CD14-positive monocyte (primary cell): ENCODE measurements at regions not wholly inside any gene's neighbourhood (a gene's known extent, or its start where the extent isn't known, plus 50 kb on each side); places are given as distances from the start of the nearest gene placed in this dataset.

ENCODE experiments used
- DNase-seq, 3 donors: peaks; one replicate each; pipeline ENCODE4 v3.0.0-alpha.2; 2011 to 2022
- H2AFZ ChIP-seq: 2 replicates; pipeline ENCODE4 v1.6.0; 2012; ENCODE audit warnings: mild to moderate bottlenecking, low read depth, low read length, inconsistent platforms; ENCODE audit not compliant: insufficient read depth, poor library complexity, severe bottlenecking
- H3K27ac ChIP-seq, 2 donors: 1 replicate in 1 of 2; 2 replicates in 1 of 2; pipeline ENCODE4 v1.5.1; 2012 to 2013; ENCODE audit warnings: low read length in 2 of 2, control low read depth in 1 of 2, inconsistent platforms in 1 of 2, low read depth in 1 of 2, mild to moderate bottlenecking in 1 of 2
- H3K27me3 ChIP-seq, 2 donors: one replicate each; pipeline versions ENCODE4 v1.6.0 to v1.6.1; 2011 to 2013; ENCODE audit warnings: low read length in 2 of 2; ENCODE audit not compliant: control insufficient read depth in 2 of 2, insufficient read depth in 2 of 2
- H3K36me3 ChIP-seq, 2 donors: replicated peaks in 1 of 2; 1 replicate in 1 of 2; 2 replicates in 1 of 2; pipeline versions ENCODE4 v1.5.1 to v1.6.1; 2012 to 2013; ENCODE audit warnings: low read length in 2 of 2, control low read depth in 1 of 2, inconsistent platforms in 1 of 2, mild to moderate bottlenecking in 1 of 2; ENCODE audit not compliant: insufficient read depth in 2 of 2, control insufficient read depth in 1 of 2
- H3K4me1 ChIP-seq, 2 donors: 1 replicate in 1 of 2; 2 replicates in 1 of 2; pipeline versions ENCODE4 v1.5.1 to v1.6.1; 2012 to 2013; ENCODE audit warnings: low read length in 2 of 2, control low read depth in 1 of 2, inconsistent platforms in 1 of 2, mild to moderate bottlenecking in 1 of 2, moderate library complexity in 1 of 2; ENCODE audit not compliant: insufficient read depth in 2 of 2, control insufficient read depth in 1 of 2
- H3K4me2 ChIP-seq: replicated peaks from 2 replicates; pipeline ENCODE3; 2012; ENCODE audit warnings: low read length, moderate library complexity, mild to moderate bottlenecking; ENCODE audit not compliant: poor library complexity, severe bottlenecking; ENCODE audit errors: extremely low read depth
- H3K4me3 ChIP-seq, 3 experiments: fragments of 200-600 bp in 1 of 3; sonication (generic) in 1 of 3; replicated peaks in 1 of 3; 1 replicate in 2 of 3; 2 replicates in 1 of 3; pipeline ENCODE4 v1.5.1; 2011 to 2013; ENCODE audit warnings: low read length in 3 of 3, mild to moderate bottlenecking in 3 of 3, control low read depth in 2 of 3, low read depth in 2 of 3, inconsistent platforms in 1 of 3, moderate library complexity in 1 of 3
- H3K79me2 ChIP-seq: 2 replicates; pipeline ENCODE4 v1.6.0; 2012; ENCODE audit warnings: mild to moderate bottlenecking, control low read depth, inconsistent platforms, low read length, moderate library complexity; ENCODE audit not compliant: insufficient read depth
- H3K9ac ChIP-seq: 2 replicates; pipeline ENCODE4 v1.6.0; 2017; ENCODE audit warnings: low read length, mild to moderate bottlenecking; ENCODE audit not compliant: insufficient read depth, poor library complexity, severe bottlenecking
- H3K9me3 ChIP-seq, 2 donors: replicated peaks in 1 of 2; 1 replicate in 1 of 2; 2 replicates in 1 of 2; pipeline versions ENCODE4 v1.5.1 to v1.6.1; 2012 to 2013; ENCODE audit warnings: low read length in 2 of 2, control low read depth in 1 of 2; ENCODE audit not compliant: control insufficient read depth in 1 of 2, insufficient read depth in 1 of 2
- H4K20me1 ChIP-seq: 2 replicates; pipeline ENCODE4 v1.6.0; 2012; ENCODE audit warnings: mild to moderate bottlenecking, low read length, control low read depth, moderate library complexity; ENCODE audit not compliant: insufficient read depth
- H3K27ac Mint-ChIP-seq, 7 donors: one replicate each; pipeline ENCODE4 v1.8.0; 2020; ENCODE audit warnings: mild to moderate bottlenecking in 7 of 7, mixed read lengths in 7 of 7, moderate library complexity in 6 of 7, inconsistent platforms in 2 of 7
- H3K27me3 Mint-ChIP-seq, 3 donors: one replicate each; pipeline ENCODE4 v1.8.0; 2021 to 2022; ENCODE audit warnings: low read depth in 3 of 3, mild to moderate bottlenecking in 3 of 3, mixed read lengths in 3 of 3, moderate library complexity in 3 of 3, inconsistent platforms in 1 of 3
- H3K36me3 Mint-ChIP-seq, 2 donors: one replicate each; pipeline ENCODE4 v1.8.0; 2020; ENCODE audit warnings: mixed read lengths in 2 of 2, inconsistent platforms in 1 of 2, mild to moderate bottlenecking in 1 of 2
- H3K4me1 Mint-ChIP-seq: one replicate; pipeline ENCODE4 v1.8.0; 2020; ENCODE audit warnings: mild to moderate bottlenecking, mixed read lengths
- H3K4me3 Mint-ChIP-seq, 2 donors: one replicate each; pipeline ENCODE4 v1.8.0; 2020; ENCODE audit warnings: mild to moderate bottlenecking in 2 of 2, mixed read lengths in 2 of 2, moderate library complexity in 1 of 2
- H3K9me3 Mint-ChIP-seq, 7 donors: one replicate each; pipeline ENCODE4 v1.8.0; 2020 to 2022; ENCODE audit warnings: mixed read lengths in 7 of 7, mild to moderate bottlenecking in 6 of 7, moderate library complexity in 6 of 7, inconsistent platforms in 2 of 7
- WGBS: methylation state at CpG from one replicate; pipeline ENCODE4 v1.1.5; 2013; ENCODE audit warnings: missing lambda C conversion rate; ENCODE audit not compliant: insufficient coverage; 5-methylcytosine and 5-hydroxymethylcytosine counted together
- intact Hi-C, 2 donors: fragments of 100-400 bp; cut with micrococcal nuclease; formaldehyde crosslinking; loops; one replicate each; pipeline versions ENCODE4 v1.15.0 to v1.15.1; 2023
- TF ChIP-seq, protein P1 (sequence below): fragments of 200-600 bp; IDR thresholded peaks from one replicate; pipeline ENCODE4 v1.8.0; 2022; ENCODE audit warnings: antibody characterized with exemption, mild to moderate bottlenecking

DNA sequence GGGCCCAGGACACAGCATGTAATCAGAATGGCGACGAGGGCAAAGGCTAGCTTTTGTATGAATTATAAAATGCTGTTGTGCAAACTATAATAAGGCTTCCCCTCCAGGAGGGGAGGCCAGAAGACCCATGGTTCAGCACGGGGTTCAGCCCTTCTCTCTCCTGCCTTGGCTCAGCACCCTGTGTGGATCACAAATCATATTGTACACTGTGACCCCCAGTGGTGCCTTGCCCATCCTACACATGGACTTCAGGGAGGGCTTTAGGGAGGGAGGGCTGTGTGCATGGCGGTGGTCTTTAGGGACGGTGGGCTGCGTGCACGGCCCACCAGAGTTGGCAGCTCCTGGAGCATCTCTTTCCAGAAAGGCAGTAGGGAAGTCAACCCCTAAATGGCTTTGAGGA, 120.8 kb upstream of the TNR start:
- H3K27me3 Mint-ChIP-seq, result peaks cover 0 to 7% (median 2%) of the 10 kb centered on the region in 3 donors

DNA sequence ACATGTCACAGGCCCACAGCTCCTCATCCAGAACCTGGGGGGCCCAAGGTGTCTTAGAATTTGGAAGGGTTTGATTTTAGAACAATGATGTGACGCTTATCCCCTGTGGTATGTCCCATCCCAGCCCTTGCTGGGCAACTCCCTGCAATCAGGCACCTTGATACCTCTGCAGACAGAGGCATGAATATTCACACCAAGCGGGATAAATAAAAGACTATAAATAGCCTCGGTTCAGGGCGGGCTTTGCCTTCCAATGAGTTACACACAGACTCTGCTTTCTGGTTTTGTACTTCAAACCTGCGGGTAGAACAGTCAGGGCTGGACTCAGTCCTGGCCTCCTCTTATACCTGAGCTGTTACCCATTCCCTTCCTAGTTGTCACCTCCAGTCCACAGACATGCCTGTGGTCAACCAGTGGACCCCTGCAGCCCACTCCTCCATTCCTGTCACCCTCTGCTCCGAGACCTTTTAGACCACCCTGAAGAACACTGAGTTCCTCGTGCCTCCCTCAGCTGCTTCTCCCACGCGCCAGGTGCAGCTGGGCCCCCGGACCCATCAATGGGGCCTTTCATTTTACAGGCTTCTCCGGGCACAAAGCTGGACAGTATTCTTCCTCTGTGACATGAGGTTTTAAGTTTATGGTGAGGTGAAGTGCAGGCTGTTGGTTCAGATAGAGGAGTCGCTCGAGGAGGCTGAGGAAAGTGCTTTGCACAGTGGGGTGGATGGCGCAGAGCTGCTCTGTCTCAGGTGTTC, 120.1 kb upstream of the TNR start:
- Histone ChIP-seq H3K9me3 (no peaks in the 10 kb centered on the region), H3K4me1 (no peaks in the 10 kb centered on the region), H3K27ac (no peak overlapping the region), H3K9ac (no peak overlapping the region), H2AFZ (no peak overlapping the region), H3K36me3 (no peaks in the 10 kb centered on the region), H3K4me3 (no peak overlapping the region), H4K20me1 (no peaks in the 10 kb centered on the region), H3K4me2 (no peak overlapping the region), H3K27me3 (no peaks in the 10 kb centered on the region), H3K79me2 (no peaks in the 10 kb centered on the region)
- WGBS, result 93% methylated on average over 14 of the region's 14 CpGs
- Mint-ChIP-seq H3K4me1 (no peaks in the 10 kb centered on the region), H3K27ac (no peak overlapping the region), H3K4me3 (peak overlapping the region in 1 of 2 donors; percentile 3), H3K9me3 (peaks cover 0 to 2% (median 0%) of the 10 kb centered on the region in 7 donors), H3K36me3 (no peaks in the 10 kb centered on the region), H3K27me3 (peaks cover 0 to 7% (median 2%) of the 10 kb centered on the region in 3 donors)
- TF ChIP-seq, protein P1, sequence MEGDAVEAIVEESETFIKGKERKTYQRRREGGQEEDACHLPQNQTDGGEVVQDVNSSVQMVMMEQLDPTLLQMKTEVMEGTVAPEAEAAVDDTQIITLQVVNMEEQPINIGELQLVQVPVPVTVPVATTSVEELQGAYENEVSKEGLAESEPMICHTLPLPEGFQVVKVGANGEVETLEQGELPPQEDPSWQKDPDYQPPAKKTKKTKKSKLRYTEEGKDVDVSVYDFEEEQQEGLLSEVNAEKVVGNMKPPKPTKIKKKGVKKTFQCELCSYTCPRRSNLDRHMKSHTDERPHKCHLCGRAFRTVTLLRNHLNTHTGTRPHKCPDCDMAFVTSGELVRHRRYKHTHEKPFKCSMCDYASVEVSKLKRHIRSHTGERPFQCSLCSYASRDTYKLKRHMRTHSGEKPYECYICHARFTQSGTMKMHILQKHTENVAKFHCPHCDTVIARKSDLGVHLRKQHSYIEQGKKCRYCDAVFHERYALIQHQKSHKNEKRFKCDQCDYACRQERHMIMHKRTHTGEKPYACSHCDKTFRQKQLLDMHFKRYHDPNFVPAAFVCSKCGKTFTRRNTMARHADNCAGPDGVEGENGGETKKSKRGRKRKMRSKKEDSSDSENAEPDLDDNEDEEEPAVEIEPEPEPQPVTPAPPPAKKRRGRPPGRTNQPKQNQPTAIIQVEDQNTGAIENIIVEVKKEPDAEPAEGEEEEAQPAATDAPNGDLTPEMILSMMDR, result no peak
- intact Hi-C loops, result no loop called here
- no peak for DNase-seq

More for the DNA sequence above, 120.8 kb upstream of the TNR start:
- no peak overlapping the region for H3K27ac ChIP-seq
- H4K20me1 ChIP-seq, result no peaks in the 10 kb centered on the region
- Mint-ChIP-seq H3K27ac (no peak overlapping the region), H3K4me3 (no peak overlapping the region), H3K9me3 (peaks cover 0 to 2% (median 0%) of the 10 kb centered on the region in 7 donors), H3K36me3 (no peaks in the 10 kb centered on the region), H3K4me1 (no peaks in the 10 kb centered on the region)
- TF ChIP-seq, protein P1, result no peak
- H3K4me3 ChIP-seq, result no peak overlapping the region
- no peaks in the 10 kb centered on the region for H3K36me3 ChIP-seq
- no peaks in the 10 kb centered on the region for H3K9me3 ChIP-seq
- no peak for DNase-seq
- intact Hi-C loops, result no loop called here
- H3K4me1 ChIP-seq, result no peaks in the 10 kb centered on the region
- H3K9ac ChIP-seq, result no peak overlapping the region
- no peaks in the 10 kb centered on the region for H3K27me3 ChIP-seq
- H2AFZ ChIP-seq, result no peak overlapping the region
- no peak overlapping the region for H3K4me2 ChIP-seq
- H3K79me2 ChIP-seq, result no peaks in the 10 kb centered on the region
- 100% methylated on average over 4 of the region's 7 CpGs for WGBS
